ENCODE measurements at regions not wholly inside any gene's neighbourhood (a gene's known extent, or its start where the extent isn't known, plus 50 kb on each side); places are given as distances from the start of the nearest gene placed in this dataset.

- peaks cover 5% of the 10 kb centered on the region for H3K4me1 Mint-ChIP-seq (ENCODE audit: low read depth)
- no peak overlapping the region for H3K4me3 Mint-ChIP-seq
- H3K27me3 Mint-ChIP-seq (ENCODE audit: low read depth): peaks cover 38% of the 10 kb centered on the region
- H3K36me3 Mint-ChIP-seq (ENCODE audit: low read depth): no peaks in the 10 kb centered on the region
- H3K27ac Mint-ChIP-seq: no peak overlapping the region
- no peaks in the 10 kb centered on the region for H3K9me3 Mint-ChIP-seq
- DNase-seq (ENCODE audit: low spot score): no peak
These were observed 75.9 kb upstream of the GATA5 start for GRCh38 chr20:62551407-62552323.

DNA sequence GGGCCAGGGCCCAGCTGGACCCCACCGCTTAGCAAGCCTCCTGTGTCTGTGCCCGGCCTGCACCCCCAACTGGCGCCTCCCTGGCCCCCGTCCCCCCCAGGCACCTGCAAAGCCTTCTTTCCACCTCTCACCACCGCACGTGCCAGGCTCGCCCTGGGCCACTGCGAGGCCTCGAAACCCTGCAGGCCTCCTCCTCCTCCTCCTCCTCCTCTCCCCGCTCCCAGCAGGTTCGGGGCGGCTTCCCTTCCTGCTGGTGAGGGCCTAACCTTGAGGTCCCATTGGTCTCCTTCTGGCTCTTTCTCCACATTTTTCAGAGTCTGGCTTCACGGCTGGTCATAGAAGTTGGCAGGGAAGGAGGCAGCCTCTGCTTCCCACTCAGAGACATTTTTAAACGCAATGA, 76.8 kb upstream of the GATA5 start:
- H3K9me3 Mint-ChIP-seq: no peaks in the 10 kb centered on the region
- H3K27me3 Mint-ChIP-seq (ENCODE audit: low read depth): peaks cover 38% of the 10 kb centered on the region
- no peak overlapping the region for H3K4me3 Mint-ChIP-seq
- H3K36me3 Mint-ChIP-seq (ENCODE audit: low read depth): no peaks in the 10 kb centered on the region
- H3K27ac Mint-ChIP-seq: no peak overlapping the region
- peaks cover 5% of the 10 kb centered on the region for H3K4me1 Mint-ChIP-seq (ENCODE audit: low read depth)
- no peak for DNase-seq (ENCODE audit: low spot score)

DNA sequence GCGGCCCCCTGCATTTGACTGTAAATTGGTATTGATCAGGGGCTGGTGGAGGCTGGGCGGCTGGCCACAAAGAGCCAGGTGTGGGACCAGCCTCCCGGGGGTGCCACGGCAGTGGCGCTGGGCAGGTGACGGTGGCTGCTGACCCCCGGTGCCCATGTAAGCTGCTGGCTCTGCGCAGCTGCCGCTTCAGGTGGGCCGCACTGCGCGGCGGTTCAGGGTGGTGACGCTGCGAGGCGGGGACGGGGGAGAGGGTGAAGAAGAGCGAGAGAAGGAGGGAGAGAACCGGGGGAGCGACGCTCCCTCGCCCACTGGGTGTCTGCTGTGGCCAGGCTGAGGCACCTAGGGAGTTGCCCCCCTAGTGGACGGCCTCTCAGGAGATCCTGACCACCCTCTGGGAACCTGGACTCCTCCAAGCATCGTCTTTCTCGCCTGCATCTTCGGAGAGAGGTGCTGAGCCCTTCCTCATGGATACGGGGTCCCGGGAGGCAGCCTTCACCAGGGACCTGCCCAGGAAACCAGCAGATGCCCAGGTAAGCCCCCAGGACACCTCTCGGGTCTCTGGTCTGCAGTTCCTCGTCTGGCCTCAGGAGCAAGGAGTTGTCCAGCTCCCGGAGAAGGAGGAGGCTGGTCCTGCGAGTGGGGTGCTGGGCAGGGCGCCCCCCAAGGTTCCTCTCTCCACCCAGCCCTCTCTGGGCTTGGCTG, 77.5 kb upstream of the GATA5 start:
- Mint-ChIP-seq H3K27ac (no peak overlapping the region), H3K4me3 (no peak overlapping the region), H3K27me3 (ENCODE audit: low read depth) (peaks cover 34% of the 10 kb centered on the region), H3K4me1 (ENCODE audit: low read depth) (peaks cover 5% of the 10 kb centered on the region), H3K36me3 (ENCODE audit: low read depth) (no peaks in the 10 kb centered on the region), H3K9me3 (no peaks in the 10 kb centered on the region)
- no peak for DNase-seq (ENCODE audit: low spot score)

GRCh38 chr20:62553838-62554161, 78.0 kb upstream of the GATA5 start:
- Mint-ChIP-seq H3K27me3 (ENCODE audit: low read depth) (peaks cover 31% of the 10 kb centered on the region), H3K4me3 (no peak overlapping the region), H3K36me3 (ENCODE audit: low read depth) (no peaks in the 10 kb centered on the region), H3K9me3 (no peaks in the 10 kb centered on the region), H3K27ac (no peak overlapping the region), H3K4me1 (ENCODE audit: low read depth) (peaks cover 4% of the 10 kb centered on the region)
- DNase-seq (ENCODE audit: low spot score): no peak

GRCh38 chr20:62554214-62554897, 78.6 kb upstream of the GATA5 start:
- no peak for DNase-seq (ENCODE audit: low spot score)
- H3K4me1 Mint-ChIP-seq (ENCODE audit: low read depth): peaks cover 4% of the 10 kb centered on the region
- H3K27me3 Mint-ChIP-seq (ENCODE audit: low read depth): peaks cover 28% of the 10 kb centered on the region
- no peak overlapping the region for H3K27ac Mint-ChIP-seq
- H3K4me3 Mint-ChIP-seq: no peak overlapping the region
- no peaks in the 10 kb centered on the region for H3K36me3 Mint-ChIP-seq (ENCODE audit: low read depth)
- H3K9me3 Mint-ChIP-seq: no peaks in the 10 kb centered on the region

DNA sequence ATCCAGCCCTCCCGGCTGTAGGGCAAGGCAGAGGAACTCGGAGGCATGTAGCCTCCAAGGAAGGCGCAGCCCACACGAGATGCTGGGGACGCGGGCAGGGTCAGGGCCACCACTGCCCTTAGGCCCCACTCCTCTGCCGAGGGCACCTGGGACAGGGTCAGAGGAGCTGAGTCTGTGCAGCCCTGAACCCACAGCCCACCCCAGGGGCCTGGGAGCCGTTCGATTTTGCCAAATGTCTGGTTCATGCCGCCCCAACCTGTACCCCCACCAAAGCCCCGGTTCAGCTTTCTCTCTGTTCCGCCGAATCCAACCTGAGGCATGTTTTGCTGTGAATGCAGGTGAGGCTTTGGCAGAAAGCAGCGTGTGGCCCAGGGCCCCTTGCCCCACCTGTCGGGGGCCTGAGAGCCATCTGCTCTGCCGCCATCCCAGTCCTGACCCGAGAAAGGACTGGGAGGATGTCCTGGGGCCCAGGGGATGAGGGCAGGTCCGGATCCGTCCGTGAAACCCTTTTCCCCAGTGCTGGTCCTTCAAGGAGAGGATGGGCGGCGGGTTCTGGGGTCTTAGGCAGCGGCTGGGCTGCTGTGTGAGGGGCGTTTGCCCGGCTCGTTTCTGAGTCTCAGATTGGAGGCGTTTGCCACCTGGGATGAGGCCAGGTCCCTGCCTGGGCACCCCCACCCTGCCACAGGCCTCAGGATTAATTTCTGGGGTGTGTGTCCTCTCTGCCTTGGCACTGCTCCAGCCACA, 79.3 kb upstream of the GATA5 start:
- Mint-ChIP-seq H3K9me3 (no peaks in the 10 kb centered on the region), H3K27me3 (ENCODE audit: low read depth) (peaks cover 23% of the 10 kb centered on the region)

GRCh38 chr20:62555642-62556420, 80.0 kb upstream of the GATA5 start:
- no peaks in the 10 kb centered on the region for H3K36me3 Mint-ChIP-seq (ENCODE audit: low read depth)
- H3K4me1 Mint-ChIP-seq (ENCODE audit: low read depth): no peaks in the 10 kb centered on the region
- H3K27me3 Mint-ChIP-seq (ENCODE audit: low read depth): peaks cover 19% of the 10 kb centered on the region
- no peak for DNase-seq (ENCODE audit: low spot score)
- no peaks in the 10 kb centered on the region for H3K9me3 Mint-ChIP-seq
- no peak overlapping the region for H3K4me3 Mint-ChIP-seq
- H3K27ac Mint-ChIP-seq: no peak overlapping the region

More for the DNA sequence above, 79.3 kb upstream of the GATA5 start:
- Mint-ChIP-seq H3K36me3 (ENCODE audit: low read depth) (no peaks in the 10 kb centered on the region), H3K4me3 (no peak overlapping the region), H3K4me1 (ENCODE audit: low read depth) (peaks cover 4% of the 10 kb centered on the region), H3K27ac (no peak overlapping the region)
- DNase-seq (ENCODE audit: low spot score): no peak

- no peaks in the 10 kb centered on the region for H3K36me3 Mint-ChIP-seq (ENCODE audit: low read depth)
- DNase-seq (ENCODE audit: low spot score): no peak
- H3K4me3 Mint-ChIP-seq: no peak overlapping the region
- no peaks in the 10 kb centered on the region for H3K9me3 Mint-ChIP-seq
- H3K27me3 Mint-ChIP-seq (ENCODE audit: low read depth): peaks cover 21% of the 10 kb centered on the region
- H3K27ac Mint-ChIP-seq: no peak overlapping the region
- H3K4me1 Mint-ChIP-seq (ENCODE audit: low read depth): no peaks in the 10 kb centered on the region
These were observed 81.7 kb upstream of the GATA5 start for GRCh38 chr20:62557462-62557861.

- H3K36me3 Mint-ChIP-seq (ENCODE audit: low read depth): no peaks in the 10 kb centered on the region
- H3K27ac Mint-ChIP-seq: no peak overlapping the region
- no peak for DNase-seq (ENCODE audit: low spot score)
- H3K9me3 Mint-ChIP-seq: no peaks in the 10 kb centered on the region
- no peaks in the 10 kb centered on the region for H3K4me1 Mint-ChIP-seq (ENCODE audit: low read depth)
- no peak overlapping the region for H3K4me3 Mint-ChIP-seq
- peaks cover 19% of the 10 kb centered on the region for H3K27me3 Mint-ChIP-seq (ENCODE audit: low read depth)
These were observed 82.2 kb upstream of the GATA5 start for GRCh38 chr20:62557999-62558408.

- H3K27ac Mint-ChIP-seq: no peak overlapping the region
- no peaks in the 10 kb centered on the region for H3K36me3 Mint-ChIP-seq (ENCODE audit: low read depth)
- H3K4me1 Mint-ChIP-seq (ENCODE audit: low read depth): no peaks in the 10 kb centered on the region
- H3K4me3 Mint-ChIP-seq: no peak overlapping the region
- H3K27me3 Mint-ChIP-seq (ENCODE audit: low read depth): peaks cover 15% of the 10 kb centered on the region
- no peak for DNase-seq (ENCODE audit: low spot score)
- H3K9me3 Mint-ChIP-seq: no peaks in the 10 kb centered on the region
These were observed 83.0 kb upstream of the GATA5 start for GRCh38 chr20:62558779-62559178.

- H3K27me3 Mint-ChIP-seq (ENCODE audit: low read depth): peaks cover 13% of the 10 kb centered on the region
- H3K4me1 Mint-ChIP-seq (ENCODE audit: low read depth): no peaks in the 10 kb centered on the region
- no peak overlapping the region for H3K4me3 Mint-ChIP-seq
- H3K9me3 Mint-ChIP-seq: no peaks in the 10 kb centered on the region
- H3K36me3 Mint-ChIP-seq (ENCODE audit: low read depth): no peaks in the 10 kb centered on the region
- no peak for DNase-seq (ENCODE audit: low spot score)
- H3K27ac Mint-ChIP-seq: no peak overlapping the region
These were observed 82.1 kb upstream of the SLCO4A1 start for GRCh38 chr20:62560162-62560561.

DNA sequence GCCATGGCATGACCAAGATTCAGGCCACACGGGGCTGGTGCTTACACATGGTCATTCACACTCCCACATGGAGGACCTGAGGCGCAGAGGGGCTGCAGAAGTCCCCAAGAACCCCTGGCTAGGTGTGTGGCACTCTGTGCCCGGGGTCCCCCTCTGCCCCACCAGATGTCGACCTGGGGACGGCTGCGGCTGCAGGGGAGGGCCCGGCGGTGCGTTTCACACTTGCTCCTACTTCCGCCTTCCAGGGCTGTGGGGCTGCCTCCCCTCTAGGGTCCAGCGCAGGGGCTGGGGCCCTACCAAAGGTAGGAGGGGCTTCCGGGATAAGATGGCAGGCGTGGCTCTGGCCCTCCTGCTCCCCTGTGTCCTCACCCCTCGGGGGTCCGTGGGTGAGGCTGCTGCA, 81.1 kb upstream of the SLCO4A1 start:
- H3K36me3 Mint-ChIP-seq (ENCODE audit: low read depth): no peaks in the 10 kb centered on the region
- no peaks in the 10 kb centered on the region for H3K9me3 Mint-ChIP-seq
- H3K4me3 Mint-ChIP-seq: no peak overlapping the region
- peaks cover 13% of the 10 kb centered on the region for H3K27me3 Mint-ChIP-seq (ENCODE audit: low read depth)
- H3K4me1 Mint-ChIP-seq (ENCODE audit: low read depth): no peaks in the 10 kb centered on the region
- no peak overlapping the region for H3K27ac Mint-ChIP-seq
- no peak for DNase-seq (ENCODE audit: low spot score)

- Mint-ChIP-seq H3K4me1 (ENCODE audit: low read depth) (no peaks in the 10 kb centered on the region), H3K27ac (no peak overlapping the region), H3K9me3 (no peaks in the 10 kb centered on the region), H3K4me3 (no peak overlapping the region), H3K36me3 (ENCODE audit: low read depth) (no peaks in the 10 kb centered on the region), H3K27me3 (ENCODE audit: low read depth) (peaks cover 13% of the 10 kb centered on the region)
- no peak for DNase-seq (ENCODE audit: low spot score)
These were observed 80.4 kb upstream of the SLCO4A1 start for GRCh38 chr20:62561948-62562347.

Measured in T-helper 2 cell treated with Interferon-gamma antibody and Interleukin-4, amounts not matched to agents 5 μg/mL and 100 μg/mL, for 36 hours (primary cell).